ENCODE measurements at regions not wholly inside any gene's neighbourhood (a gene's known extent, or its start where the extent isn't known, plus 50 kb on each side); places are given as distances from the start of the nearest gene placed in this dataset.
"Not testable (repeated sequence)": the region's sequence is repeated elsewhere in the genome, so short reads cannot be mapped to it uniquely, and the experiment has no call there.

DNA sequence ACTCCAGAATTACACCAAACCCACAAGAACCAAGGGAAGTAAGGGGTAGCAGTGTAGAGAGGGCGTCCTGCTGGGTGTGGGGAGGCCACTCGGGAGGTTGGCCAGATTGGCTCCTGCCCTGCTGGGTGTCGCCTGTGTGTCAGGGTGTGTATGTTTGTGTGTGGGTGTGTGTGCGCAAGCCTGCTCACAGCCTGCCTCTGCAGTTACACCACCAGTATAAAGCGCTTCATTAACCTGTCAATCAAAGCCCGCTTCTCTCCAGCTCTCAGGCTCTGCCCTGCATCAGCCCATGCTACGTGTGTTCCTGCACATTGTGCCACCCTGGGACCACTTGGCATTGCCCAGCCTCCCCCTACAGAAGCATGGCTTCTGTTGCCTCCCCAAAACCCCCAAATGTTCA is 83.3 kb upstream of the PAX2 start:
- no peak for DNase-seq (ENCODE audit: low read depth in 3 of 3)

DNA sequence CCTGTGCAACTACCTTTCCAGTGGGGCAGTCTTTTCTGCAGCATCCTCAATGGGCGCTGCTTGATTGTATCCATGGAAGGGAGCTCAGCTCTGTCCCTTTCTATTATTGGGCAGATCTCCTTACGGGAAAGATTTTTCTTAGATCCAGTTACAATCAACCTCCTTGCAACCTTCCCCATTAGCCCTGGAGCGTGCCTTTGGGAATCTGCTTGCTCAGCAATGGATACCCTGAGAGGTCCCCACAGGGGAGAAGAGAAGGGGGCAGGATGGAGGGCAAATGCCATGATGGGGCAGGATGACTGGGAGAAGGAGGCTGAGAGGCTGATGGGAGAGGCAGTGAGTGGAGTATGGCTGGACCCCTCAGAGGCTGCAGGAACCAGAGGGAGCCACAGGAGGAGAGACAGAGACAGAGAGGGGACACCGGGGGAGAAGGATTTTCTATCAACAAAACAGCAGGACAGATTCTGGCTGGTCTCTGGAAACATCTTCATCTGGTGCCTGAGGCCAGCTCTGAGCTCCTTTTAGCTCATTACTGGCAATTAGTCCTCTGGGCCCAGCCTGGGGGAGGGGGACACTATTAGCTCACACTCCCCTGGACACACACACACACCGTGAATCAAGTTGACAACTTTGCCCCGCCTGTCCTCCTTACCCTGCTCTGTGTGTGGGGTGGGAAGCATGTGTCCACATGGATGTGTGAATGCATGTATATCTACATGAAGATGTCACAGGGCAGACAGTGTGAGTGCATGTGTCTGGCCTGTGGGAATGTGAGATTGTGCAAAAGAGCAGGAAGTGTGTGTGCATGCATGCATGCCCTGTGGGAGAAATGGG is 80.8 kb upstream of the PAX2 start:
- no peak for DNase-seq (ENCODE audit: low read depth in 3 of 3)

DNA sequence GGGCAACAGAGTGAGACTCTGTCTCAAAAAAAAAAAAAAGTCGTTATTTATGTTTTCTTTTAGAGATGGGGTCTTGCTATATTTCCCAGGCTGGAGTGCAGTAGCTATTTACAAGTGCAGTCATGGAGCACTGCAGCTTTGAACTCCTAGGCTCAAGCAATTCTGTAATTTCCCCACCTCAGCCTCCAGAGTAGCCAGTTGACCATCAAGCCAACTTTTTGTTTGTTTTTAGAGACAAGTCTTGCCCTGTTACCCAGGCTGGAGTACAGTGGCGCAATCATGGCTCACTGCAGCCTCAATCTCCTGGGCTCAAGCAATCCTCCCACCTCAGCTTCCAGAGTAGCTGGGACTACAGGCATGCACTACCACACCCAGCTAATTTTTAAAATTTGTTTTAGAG is 78.7 kb upstream of the PAX2 start:
- not testable (repeated sequence) for DNase-seq (ENCODE audit: low read depth in 3 of 3)

DNA sequence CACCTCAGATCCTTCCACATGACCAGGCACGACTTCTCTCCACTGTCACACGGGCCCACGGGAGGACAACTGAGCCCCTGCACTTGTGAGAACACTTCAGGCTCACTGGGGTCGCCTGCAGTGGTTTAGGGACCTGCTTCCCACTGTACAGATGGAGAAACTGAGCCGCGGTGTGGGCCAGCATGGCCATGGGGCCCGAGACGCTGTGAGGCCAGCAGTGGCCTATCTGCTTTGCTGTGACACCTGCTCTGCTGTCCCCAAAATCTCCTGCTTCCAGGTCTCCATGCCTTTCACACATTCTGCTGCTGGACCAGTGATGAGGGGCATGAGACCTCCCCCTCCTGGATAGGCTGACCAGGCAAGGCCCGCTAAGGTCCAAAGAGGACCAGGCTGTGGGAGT is 75.8 kb upstream of the PAX2 start:
- DNase-seq (ENCODE audit: low read depth in 3 of 3), result no peak

DNA sequence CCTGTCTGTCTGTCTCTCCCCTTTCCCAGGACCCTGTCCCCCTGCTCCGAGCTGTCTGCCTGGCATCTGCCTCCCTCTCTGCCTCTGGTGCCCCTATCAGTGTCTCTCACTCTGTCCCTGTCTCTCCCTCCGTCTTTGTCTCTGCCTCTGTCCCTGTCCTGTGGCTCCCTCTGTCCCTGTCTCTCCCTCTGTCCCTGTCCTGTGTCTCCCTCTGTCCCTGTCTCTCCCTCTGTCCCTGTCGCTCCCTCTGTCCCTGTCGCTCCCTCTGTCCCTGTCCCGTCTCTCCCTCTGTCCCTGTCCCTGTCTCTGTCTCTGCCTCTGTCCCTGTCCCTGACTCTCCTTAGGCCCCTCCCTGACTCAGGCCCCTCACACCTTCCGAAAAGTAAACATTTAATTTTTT is 75.0 kb upstream of the PAX2 start:
- no peak for DNase-seq (ENCODE audit: low read depth in 3 of 3)

DNA sequence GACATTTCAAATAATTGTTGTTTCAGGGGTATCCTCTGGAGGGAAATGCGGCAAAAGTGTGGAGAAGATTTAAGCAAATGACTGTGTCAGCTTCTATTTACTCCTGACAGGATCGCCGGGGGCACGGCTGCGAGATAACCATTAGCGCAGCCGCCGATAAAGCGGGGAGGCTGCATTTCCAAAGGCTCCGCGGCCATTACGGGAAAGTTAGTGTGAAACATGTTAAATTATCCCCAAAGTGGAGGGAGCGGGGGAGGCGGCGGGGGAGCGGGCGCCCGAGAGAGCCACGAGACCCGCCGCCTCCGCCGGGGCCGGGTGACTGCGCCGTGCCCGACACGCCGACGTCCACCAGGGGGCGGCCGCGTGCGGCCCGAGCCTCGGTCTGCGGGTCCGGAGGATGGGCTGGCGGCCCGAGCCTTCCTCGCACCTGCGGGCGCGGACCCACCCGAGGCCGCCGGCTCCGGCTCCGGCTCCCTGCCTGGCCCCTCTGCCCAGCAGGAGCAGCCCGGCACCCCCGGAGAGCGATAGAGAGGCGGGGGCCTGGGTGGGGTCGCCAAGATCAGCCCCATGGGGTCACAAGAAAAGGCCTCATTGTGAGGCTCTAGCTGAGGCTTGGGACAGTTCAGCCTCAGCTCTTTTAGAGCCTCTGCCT is 74.4 kb upstream of the PAX2 start:
- DNase-seq (ENCODE audit: low read depth in 3 of 3), result peak; percentile 29 to 63 (median 36)

DNA sequence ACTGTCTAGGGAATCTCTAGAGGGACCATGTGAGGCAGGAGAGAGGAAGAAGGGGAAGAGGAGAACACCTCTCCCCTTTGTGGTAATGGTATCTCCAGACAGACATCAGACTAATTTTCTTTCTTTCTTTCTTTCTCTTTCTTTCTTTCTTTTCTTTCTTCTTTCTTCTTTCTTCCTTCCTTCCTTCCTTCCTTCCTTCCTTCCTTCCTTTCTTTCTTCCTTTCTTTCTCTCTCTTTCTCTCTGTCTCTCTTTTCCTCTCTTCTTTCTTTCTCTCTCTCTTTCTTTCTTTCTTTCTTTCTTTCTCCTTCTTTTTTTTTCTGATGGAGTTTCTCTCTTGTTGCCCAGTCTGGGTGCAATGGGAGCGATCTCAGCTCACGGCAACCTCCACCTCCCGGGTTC is 73.2 kb upstream of the PAX2 start:
- no peak for DNase-seq (ENCODE audit: low read depth in 3 of 3)

DNA sequence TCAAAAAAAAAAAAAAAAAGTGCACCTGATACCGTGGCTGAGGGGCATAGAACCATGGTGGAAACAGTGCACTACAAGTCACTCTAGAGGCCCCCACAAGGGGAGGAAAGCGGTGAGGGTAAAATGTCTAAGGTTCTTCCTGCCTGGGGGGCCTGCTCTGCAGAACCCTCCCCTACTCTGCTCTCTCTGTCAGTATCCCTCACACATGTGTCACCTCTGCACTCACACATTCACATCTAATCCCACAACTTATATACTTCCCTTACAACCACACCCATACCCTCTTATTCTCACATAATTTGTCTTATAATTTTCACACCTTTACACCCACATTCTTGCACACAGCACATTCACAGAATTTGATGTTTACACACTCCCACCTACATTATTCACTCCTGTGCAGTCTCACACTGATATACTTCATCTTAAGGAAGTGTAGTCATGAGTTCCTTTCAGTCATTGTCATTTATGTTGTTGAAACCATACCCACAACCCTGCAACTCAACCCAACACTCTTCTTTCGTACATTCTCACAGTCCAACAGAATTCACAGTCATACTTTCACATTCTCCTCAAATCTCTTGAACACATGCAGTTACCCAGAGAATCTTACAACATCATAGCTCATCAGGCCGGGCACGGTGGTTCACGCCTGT is 68.0 kb upstream of the PAX2 start:
- DNase-seq (ENCODE audit: low read depth in 3 of 3), result no peak

DNA sequence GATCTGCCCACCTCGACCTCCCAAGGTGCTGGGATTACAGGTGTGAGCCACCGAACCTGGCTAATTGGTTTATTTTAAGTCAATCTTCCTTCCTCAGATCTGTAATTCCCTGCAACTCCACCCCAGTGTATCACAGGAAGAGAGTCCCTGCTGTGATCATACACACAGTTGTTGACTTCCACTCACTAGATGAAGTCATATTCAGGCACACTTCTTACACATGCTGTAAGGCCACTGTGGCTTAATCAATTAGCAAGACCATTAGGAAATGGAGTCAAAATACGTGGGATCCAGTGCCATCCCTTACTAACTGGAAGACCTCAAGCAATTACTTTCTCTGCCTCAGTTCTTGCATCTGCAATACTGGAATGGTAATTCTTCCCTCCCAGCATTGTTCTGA is 66.1 kb upstream of the PAX2 start:
- no peak for DNase-seq (ENCODE audit: low read depth in 3 of 3)

DNA sequence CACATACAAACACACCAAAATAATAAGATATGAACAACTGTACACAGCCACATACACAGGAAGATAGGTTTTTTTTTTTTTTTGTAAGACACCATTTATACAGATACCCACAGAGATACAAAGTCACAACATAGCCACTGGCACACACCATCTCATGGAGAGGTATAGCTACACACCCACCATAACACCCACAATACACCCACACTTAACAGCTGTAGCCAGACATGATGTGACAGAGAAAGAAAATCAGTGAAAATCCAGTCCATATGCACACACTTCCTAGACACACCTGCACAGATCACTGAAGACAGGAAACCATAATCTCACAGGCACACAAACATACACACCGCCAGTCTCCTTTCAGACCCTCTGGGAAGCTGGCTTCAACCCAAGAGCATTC is 62.4 kb upstream of the PAX2 start:
- no peak for DNase-seq (ENCODE audit: low read depth in 3 of 3)

DNA sequence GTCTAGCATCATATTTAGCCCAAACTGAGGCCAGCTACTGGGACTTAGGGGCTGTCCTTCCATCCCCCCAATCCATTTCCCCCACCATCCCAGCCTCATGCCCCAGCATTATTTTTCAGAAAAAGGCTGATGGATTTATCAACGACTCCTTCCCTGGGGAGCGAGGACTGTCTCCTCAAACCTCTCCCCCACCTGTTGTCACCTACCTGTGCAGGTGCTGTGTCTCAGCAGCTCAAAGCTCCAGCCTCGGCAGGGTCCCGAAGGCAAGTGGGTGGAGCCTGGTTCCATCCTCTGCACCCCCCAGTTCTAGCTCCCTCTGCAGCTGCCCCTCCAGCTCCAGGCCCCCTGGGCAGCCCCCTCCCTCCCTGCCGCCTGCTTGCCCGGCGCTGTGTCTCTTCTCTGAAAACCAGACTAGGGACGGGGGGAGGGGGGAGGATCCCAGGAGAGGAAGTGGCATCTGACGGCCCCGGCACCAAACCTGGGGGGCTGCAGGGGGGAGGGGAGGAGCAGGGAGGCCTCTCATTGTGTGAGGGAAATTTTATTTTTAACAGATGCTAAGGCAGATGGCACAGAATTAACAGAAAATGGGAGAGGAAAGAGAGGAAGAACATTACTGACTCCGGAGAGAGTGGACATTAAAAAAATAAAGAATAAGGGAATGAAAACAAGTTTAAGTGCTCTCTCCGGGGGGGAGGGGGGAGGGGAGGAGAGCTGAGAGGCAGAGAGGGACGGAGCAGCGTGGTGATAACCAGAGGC is 61.7 kb upstream of the PAX2 start:
- DNase-seq (ENCODE audit: low read depth in 3 of 3), result no peak

DNA sequence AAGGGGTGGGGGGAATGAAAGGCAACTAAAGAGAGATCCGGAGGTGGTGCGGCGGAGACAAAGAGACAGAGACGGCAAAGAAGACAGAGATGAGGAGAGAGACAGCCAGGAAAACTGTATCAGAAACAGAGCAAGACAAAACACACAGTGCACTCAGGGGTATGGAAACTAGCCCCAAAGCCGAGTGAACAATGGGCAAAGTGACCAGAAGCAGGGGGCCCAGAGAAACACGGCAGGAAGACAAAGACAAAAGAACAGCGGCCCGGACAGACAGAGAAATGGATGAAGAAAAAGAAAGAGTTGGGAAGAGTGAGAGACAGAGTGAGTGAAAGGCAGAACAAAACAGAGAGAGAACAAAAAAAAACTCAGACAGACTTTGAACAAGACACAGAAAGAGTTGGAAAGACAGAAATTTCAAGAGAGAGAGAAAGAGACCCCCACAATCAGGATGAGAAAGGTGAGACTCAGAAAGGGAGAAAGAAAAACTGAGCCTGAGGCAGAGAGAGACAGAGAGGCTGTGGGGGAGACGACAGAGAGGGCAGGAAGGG is 60.6 kb upstream of the PAX2 start:
- DNase-seq (ENCODE audit: low read depth in 3 of 3), result no peak

DNA sequence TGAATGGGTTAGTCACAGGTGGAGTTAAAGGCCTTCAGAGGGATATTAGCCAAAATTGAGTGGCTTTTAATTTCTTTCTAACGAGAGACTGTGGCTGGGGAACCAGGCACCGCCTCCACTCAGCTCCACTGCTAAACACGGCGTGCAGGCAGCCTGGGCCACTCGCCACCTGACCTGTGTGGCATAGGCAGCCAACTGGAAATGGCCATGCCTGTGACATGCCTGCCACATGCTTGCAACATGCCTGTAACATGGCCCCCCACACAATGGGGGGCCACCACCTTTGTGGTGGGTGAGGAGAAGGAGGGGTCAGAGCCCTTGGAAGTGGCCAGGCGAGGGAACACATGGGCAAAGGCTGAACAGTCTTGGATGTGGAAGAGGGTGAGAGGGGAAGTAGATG is 60.1 kb upstream of the PAX2 start:
- DNase-seq (ENCODE audit: low read depth in 3 of 3), result no peak

DNA sequence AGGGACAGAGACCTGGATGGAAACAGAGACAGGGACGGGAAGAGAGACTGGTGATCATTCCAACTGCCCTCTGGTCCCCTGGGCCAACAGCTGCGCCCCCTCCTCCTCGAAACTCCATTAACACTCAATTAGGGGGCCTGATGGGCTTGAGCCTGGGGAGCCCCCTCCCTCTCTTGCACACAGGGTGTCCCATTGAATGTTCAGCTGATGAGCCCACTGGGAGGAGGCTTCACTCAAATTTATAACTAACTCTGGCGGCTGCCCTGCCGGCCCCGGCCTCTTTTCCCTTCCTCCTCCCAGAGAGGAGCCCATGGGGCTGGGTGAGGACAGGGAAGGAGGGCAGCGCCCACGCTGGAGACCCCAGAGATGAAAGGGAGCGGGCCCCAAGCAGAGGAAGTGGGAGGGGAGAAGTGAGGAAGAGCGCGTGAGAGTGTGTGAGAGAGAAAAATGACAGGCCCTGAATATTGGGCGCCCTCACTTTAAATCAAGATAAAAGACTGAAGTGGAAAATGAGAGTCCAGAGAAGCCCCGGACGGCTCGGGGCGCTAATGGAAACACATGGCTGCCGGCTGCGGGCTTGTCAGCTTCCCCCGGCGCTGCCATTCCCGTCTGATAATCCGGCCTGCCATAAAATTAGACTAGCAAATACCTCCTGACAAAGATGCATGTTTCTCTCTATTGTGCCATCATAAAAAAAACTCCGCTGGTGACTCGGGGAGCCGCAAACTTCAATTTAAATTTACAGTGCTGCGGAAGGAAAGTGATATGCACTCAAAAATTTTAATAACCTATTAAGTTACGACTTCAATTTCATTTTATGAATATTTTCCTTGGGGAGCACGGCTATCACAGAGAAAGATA is 58.0 kb upstream of the PAX2 start:
- DNase-seq (ENCODE audit: low read depth in 3 of 3), result no peak

DNA sequence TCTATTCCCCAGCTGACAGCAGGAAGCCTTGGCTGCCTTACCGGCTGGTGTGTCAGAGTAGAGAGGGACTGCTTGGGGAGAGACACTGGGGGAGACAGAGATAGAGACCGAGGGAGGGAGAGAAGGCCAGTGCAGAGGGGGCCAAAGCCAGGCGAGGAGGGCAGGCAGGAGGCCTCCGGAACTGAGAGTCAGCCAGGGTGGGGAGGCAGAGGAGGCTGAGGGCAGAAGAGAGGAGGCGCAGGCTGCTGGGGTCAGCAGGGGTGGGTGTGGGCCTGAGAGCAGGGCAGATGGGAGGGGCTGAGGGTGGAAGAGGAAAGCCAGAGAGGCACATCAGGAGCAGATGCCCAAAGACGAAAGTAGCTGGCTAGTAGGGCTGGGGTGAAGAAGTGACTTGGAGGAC is 57.2 kb upstream of the PAX2 start:
- DNase-seq (ENCODE audit: low read depth in 3 of 3), result no peak

DNA sequence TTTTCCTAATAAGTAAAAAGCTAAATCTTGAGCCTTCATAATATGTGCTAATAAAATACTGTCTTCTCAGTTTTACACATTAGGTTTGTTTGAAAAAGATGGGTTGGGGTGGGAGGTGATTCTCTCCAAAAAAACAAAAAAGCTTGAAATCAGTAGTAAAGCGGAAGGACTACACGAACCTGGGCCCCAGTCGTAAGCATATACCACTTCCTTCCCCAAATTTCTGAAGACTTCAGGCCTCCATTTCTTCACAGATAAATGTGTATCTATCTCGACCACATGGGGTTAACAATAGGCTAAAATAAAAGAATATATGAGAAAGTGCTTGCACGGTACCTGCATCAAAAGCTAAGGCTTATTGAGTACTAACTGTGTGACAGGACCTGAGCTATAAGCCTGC is 51.6 kb upstream of the PAX2 start:
- DNase-seq (ENCODE audit: low read depth in 3 of 3), result no peak
